Upper lobe of left lung (tissue), 6 donors: ENCODE measurements at regions not wholly inside any gene's neighbourhood (a gene's known extent, or its start where the extent isn't known, plus 50 kb on each side); places are given as distances from the start of the nearest gene placed in this dataset.

Experiments
- ATAC-seq, 2 donors: fragments of 200-7000 bp; cut with Tn5 transposase; one replicate each; pipeline ENCODE4 v1.9.1; 2022; ENCODE audit warnings: mild to moderate bottlenecking in 2 of 2, moderate library complexity in 2 of 2; ENCODE audit not compliant: low FRiP score in 2 of 2
- DNase-seq, 2 donors: peaks; one replicate each; pipeline ENCODE4 v3.0.0-alpha.2; 2019 to 2020
- H3K27ac ChIP-seq, 4 donors: fragments of 200-600 bp; sonication (generic); one replicate each; pipeline ENCODE4 v1.5.1; 2016 to 2019
- H3K27me3 ChIP-seq, 4 donors: fragments of 200-600 bp; sonication (generic); one replicate each; pipeline ENCODE4 v1.5.1; 2017 to 2019
- H3K36me3 ChIP-seq, 4 donors: fragments of 200-600 bp; sonication (generic); one replicate each; pipeline ENCODE4 v1.5.1; 2016 to 2019
- H3K4me1 ChIP-seq, 4 donors: fragments of 200-600 bp; sonication (generic); one replicate each; pipeline ENCODE4 v1.5.1; 2018 to 2019
- H3K4me3 ChIP-seq, 4 donors: fragments of 200-600 bp; sonication (generic); one replicate each; pipeline ENCODE4 v1.5.1; 2017 to 2019; ENCODE audit warnings: mild to moderate bottlenecking in 2 of 4, moderate library complexity in 1 of 4
- H3K9me3 ChIP-seq, 4 donors: fragments of 200-600 bp; sonication (generic); one replicate each; pipeline ENCODE4 v1.5.1; 2018 to 2019
- EP300 ChIP-seq, 4 donors: sonication (generic); formaldehyde crosslinking; IDR thresholded peaks; one replicate each; pipeline ENCODE4 v1.5.1; 2017; ENCODE audit warnings: antibody characterized with exemption in 4 of 4, control low read depth in 2 of 4
- POLR2A ChIP-seq, 4 donors: fragments of 450-650 bp; IDR thresholded peaks; one replicate each; pipeline ENCODE4 v1.5.1; 2016 to 2017; ENCODE audit warnings: antibody characterized with exemption in 4 of 4, mild to moderate bottlenecking in 2 of 4
- POLR2AphosphoS5 ChIP-seq, 2 donors: sonication (generic); formaldehyde crosslinking; IDR thresholded peaks; one replicate each; pipeline ENCODE4 v1.5.1; 2017; ENCODE audit warnings: antibody characterized with exemption in 2 of 2
- WGBS, 2 donors: methylation state at CpG; one replicate each; pipeline ENCODE4 v1.1.5; 2017 to 2018; 5-methylcytosine and 5-hydroxymethylcytosine counted together
- TF ChIP-seq, protein P1 (sequence below), 6 experiments: fragments of 450-650 bp in 4 of 6; fragments of 200-600 bp in 2 of 6; sonication (generic) in 2 of 6; IDR thresholded peaks; one replicate each; pipeline ENCODE4 v1.5.1; 2016 to 2019; ENCODE audit warnings: antibody characterized with exemption in 6 of 6
- donor health status: DM: no; HTN: no; CAD: no; lungs with moderate emphysema.
- donor health status: DM: no; HTN: yes; CAD: no; lungs with severe emphysema.

DNA sequence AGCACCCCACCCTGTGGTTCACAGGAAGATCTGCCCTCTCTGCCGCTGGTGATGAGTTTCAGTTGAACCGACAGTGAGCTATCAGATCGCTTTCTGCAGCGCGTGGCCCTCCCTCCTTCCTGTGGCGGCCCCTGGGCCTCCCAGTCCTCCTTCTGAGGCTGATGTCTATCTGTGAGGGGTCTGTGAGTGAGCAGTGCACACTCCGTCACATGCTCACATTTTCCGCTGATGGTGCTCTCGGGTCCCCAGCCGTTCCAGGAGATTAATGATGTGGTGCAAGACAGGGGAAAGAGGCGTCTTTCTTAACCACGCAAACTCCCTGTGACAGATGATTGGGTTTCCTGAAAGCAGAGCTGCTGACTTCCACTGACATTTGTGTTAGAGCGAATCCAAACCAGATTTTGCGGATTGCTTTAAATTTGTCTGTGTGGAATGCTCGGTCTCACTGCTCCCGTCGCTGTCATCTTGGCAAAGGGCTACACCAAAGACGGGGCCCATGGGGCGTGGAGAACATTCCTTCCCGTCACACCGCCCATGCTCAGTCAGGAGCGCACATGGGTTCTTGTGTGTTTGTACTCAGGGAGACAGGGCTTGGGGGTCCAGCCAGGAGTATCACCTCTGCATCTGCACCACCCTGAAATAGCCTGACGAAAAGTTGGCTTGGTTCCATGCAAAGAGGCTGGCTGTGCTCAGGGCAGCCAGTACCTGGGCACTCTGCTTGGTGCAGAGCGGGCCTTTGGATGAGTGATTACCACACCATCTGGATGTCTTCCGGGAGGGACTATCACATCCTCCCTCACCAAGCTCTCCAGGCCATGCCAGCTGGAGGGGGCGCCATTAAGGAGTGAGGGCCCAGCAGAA lies 154.7 kb upstream of the HS6ST1 start:
- WGBS, 2 donors, result 25 to 28% methylated on average over 18 to 26 of the region's 26 CpGs
- no peaks in the 10 kb centered on the region for H3K36me3 ChIP-seq
- peaks cover 10 to 22% (median 21%) of the 10 kb centered on the region in 4 donors for H3K9me3 ChIP-seq
- peaks cover 3 to 13% (median 10%) of the 10 kb centered on the region in 4 donors for H3K4me1 ChIP-seq
- H3K4me3 ChIP-seq, result peak overlapping the region in 2 of 4 donors; percentile 0 to 1
- peak overlapping the region in 1 of 4 donors; percentile 71 for H3K27ac ChIP-seq
- no peaks in the 10 kb centered on the region for H3K27me3 ChIP-seq
- no peak for DNase-seq
- TF ChIP-seq POLR2AphosphoS5 (IDR thresholded peaks at IDR 0.05) (peak in 1 of 2 donors; percentile 40), POLR2A (IDR thresholded peaks at IDR 0.05) (no peak)
- peak; percentile 74 to 76 for ATAC-seq

DNA sequence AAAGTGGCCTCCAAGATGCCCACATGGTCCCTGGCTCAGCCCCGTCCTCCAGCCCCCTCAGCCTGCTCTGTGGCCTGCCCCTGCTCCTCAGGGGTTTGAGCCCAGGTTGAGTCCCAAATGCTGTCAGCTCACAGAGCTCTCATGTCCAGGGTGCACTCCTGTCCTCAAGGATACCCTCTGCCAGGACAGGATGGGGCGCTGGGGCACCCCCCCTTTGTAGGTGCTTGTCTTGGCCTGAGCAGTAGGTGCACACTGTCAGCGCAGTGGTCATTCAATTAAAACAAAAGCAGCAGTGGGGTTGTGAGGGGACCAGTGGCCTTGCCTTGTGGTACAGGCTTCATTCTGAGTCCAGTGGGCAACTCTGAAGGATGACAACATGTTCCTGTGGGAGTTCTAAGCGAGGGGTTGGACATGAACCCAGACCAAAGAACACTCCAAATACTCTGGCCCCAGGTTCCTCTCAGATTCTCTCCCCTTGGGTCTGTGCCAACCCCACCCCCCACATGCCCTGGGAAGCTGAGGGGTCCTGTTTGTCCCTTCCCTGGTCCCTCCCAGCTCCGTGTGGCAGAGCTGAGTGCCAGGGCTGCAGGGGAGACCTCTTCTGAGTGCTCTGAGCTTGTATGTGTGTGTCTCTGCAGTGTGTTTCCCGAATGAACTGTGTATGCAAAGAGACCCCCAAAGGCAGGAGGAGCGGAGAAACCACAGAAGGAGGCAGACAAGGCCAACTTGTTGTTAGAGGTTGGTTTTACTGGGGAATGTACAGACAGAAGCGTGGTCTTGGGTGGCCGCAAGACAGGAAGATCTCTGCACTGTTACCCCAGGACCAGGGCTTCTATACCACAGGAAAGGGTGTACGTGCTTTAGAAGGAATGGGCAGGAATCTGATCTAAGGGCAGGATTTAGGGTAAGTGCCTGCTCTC lies 155.6 kb upstream of the HS6ST1 start:
- WGBS, 2 donors, result 75 to 78% methylated on average over 9 of the region's 10 CpGs
- no peaks in the 10 kb centered on the region for H3K27me3 ChIP-seq
- no peaks in the 10 kb centered on the region for H3K36me3 ChIP-seq
- peak overlapping the region in 1 of 4 donors; percentile 45 for H3K27ac ChIP-seq
- no peak for TF ChIP-seq EP300 (IDR thresholded peaks at IDR 0.05)
- no peak for TF ChIP-seq POLR2A (IDR thresholded peaks at IDR 0.05)
- TF ChIP-seq POLR2AphosphoS5 (IDR thresholded peaks at IDR 0.05), result no peak
- TF ChIP-seq, protein P1, sequence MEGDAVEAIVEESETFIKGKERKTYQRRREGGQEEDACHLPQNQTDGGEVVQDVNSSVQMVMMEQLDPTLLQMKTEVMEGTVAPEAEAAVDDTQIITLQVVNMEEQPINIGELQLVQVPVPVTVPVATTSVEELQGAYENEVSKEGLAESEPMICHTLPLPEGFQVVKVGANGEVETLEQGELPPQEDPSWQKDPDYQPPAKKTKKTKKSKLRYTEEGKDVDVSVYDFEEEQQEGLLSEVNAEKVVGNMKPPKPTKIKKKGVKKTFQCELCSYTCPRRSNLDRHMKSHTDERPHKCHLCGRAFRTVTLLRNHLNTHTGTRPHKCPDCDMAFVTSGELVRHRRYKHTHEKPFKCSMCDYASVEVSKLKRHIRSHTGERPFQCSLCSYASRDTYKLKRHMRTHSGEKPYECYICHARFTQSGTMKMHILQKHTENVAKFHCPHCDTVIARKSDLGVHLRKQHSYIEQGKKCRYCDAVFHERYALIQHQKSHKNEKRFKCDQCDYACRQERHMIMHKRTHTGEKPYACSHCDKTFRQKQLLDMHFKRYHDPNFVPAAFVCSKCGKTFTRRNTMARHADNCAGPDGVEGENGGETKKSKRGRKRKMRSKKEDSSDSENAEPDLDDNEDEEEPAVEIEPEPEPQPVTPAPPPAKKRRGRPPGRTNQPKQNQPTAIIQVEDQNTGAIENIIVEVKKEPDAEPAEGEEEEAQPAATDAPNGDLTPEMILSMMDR (IDR thresholded peaks at IDR 0.05), result no peak
- no peak overlapping the region for H3K4me3 ChIP-seq
- ATAC-seq, result no peak
- DNase-seq, result no peak
- peaks cover 9 to 15% (median 13%) of the 10 kb centered on the region in 4 donors for H3K9me3 ChIP-seq
- H3K4me1 ChIP-seq, result peaks cover 3 to 13% (median 10%) of the 10 kb centered on the region in 4 donors

- ATAC-seq, result no peak
- Histone ChIP-seq H3K36me3 (no peaks in the 10 kb centered on the region), H3K9me3 (peaks cover 2 to 9% (median 7%) of the 10 kb centered on the region in 4 donors), H3K27ac (no peak overlapping the region), H3K27me3 (no peaks in the 10 kb centered on the region), H3K4me1 (peaks cover 3 to 13% (median 10%) of the 10 kb centered on the region in 4 donors), H3K4me3 (no peak overlapping the region)
- no peak for DNase-seq
- TF ChIP-seq POLR2AphosphoS5 (IDR thresholded peaks at IDR 0.05) (no peak), EP300 (IDR thresholded peaks at IDR 0.05) (no peak), POLR2A (IDR thresholded peaks at IDR 0.05) (no peak)
- TF ChIP-seq, protein P1 (IDR thresholded peaks at IDR 0.05), result no peak
- WGBS, 2 donors, result 40 to 88% methylated on average over 1 to 4 of the region's 5 CpGs
Observed at GRCh38 chr2:128474962-128475361, 156.3 kb upstream of the HS6ST1 start.

DNA sequence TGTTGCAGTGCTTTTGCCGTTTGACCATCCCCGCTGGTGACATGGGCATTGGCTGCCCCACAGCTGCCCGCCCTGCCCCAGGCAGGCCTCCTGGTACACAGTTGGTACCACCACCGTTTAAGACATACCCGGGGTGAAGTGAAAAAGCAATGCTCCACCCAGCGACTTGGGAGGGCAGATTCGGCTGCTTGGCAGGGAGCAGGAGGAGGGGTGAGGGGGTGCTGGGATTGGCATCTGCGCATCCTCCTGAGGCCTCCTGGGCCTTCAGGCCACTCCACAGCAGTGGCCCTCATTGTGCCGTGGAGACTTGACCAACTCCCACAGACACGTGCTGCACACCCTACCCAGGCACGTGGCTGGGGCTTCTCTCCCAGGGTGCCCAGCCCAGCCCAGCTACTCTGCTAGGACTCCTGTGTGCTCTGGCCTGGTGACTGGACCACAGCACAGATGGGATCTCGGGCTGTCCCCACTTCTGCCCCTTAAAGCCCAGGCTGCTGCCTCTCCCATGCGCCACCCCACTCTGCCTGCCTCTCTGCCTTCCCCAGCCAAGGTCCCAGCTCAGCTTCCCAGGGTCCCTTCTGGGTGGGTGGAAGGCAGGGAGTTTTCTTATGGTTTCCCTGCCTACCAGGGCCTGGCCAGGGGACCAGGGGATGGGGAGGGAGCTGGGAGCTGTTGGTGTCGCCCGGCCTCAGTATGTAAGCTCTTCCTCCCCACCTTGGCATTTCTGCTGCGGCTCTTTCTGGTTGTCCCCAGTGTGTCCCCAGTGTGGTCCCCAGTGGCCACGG lies 157.0 kb upstream of the HS6ST1 start:
- TF ChIP-seq EP300 (IDR thresholded peaks at IDR 0.05), result no peak
- TF ChIP-seq, protein P1 (IDR thresholded peaks at IDR 0.05), result no peak
- no peak for TF ChIP-seq POLR2AphosphoS5 (IDR thresholded peaks at IDR 0.05)
- no peak for TF ChIP-seq POLR2A (IDR thresholded peaks at IDR 0.05)
- H3K4me3 ChIP-seq, result no peak overlapping the region
- peaks cover 0 to 2% (median under 1%) of the 10 kb centered on the region in 4 donors for H3K9me3 ChIP-seq
- WGBS, 2 donors, result 78 to 93% methylated on average over 8 to 14 of the region's 17 CpGs
- H3K36me3 ChIP-seq, result no peaks in the 10 kb centered on the region
- H3K4me1 ChIP-seq, result peaks cover 3 to 13% (median 10%) of the 10 kb centered on the region in 4 donors
- ATAC-seq, result no peak
- H3K27ac ChIP-seq, result no peak overlapping the region
- no peaks in the 10 kb centered on the region for H3K27me3 ChIP-seq
- no peak for DNase-seq
